Neural cell (in vitro differentiated cells): ENCODE measurements at regions not wholly inside any gene's neighbourhood (a gene's known extent, or its start where the extent isn't known, plus 50 kb on each side); places are given as distances from the start of the nearest gene placed in this dataset.

Experiments
- H2AFZ ChIP-seq: fragments of 200-600, 300-800 bp; sonication (generic), shearing (Covaris generic); 2 replicates; pipeline ENCODE4 v1.6.0; 2014; ENCODE audit warnings: low read depth, mild to moderate bottlenecking, antibody characterized with exemption, low read length, moderate library complexity
- H3F3A ChIP-seq: fragments of 200-600 bp; shearing (Covaris generic); 2 replicates; pipeline ENCODE4 v1.6.1; 2016; ENCODE audit warnings: mild to moderate bottlenecking, moderate library complexity, mixed read lengths, antibody characterized with exemption, low read length; ENCODE audit not compliant: insufficient read depth, poor library complexity, severe bottlenecking
- H3K27ac ChIP-seq: fragments of 200-600, 300-800 bp; sonication (generic), shearing (Covaris generic); 2 replicates; pipeline ENCODE4 v1.5.1; 2014; ENCODE audit warnings: mild to moderate bottlenecking, low read length, moderate library complexity
- H3K27me3 ChIP-seq: fragments of 300-800, 200-600 bp; sonication (generic), shearing (Covaris generic); 2 replicates; pipeline ENCODE4 v1.6.0; 2014; ENCODE audit warnings: mild to moderate bottlenecking, low read depth, low read length, moderate library complexity; ENCODE audit not compliant: insufficient read depth
- H3K36me3 ChIP-seq: fragments of 300-800, 200-600 bp; sonication (generic), shearing (Covaris generic); 2 replicates; pipeline ENCODE4 v1.5.1; 2014; ENCODE audit warnings: mild to moderate bottlenecking, antibody characterized with exemption, low read length, moderate library complexity; ENCODE audit not compliant: insufficient read depth
- H3K4me2 ChIP-seq: fragments of 300-800, 200-600 bp; sonication (generic), shearing (Covaris generic); 2 replicates; pipeline ENCODE4 v1.6.0; 2014; ENCODE audit warnings: mild to moderate bottlenecking, low read length
- H3K4me3 ChIP-seq: fragments of 300-800, 200-600 bp; sonication (generic), shearing (Covaris generic); 2 replicates; pipeline ENCODE4 v1.5.1; 2014; ENCODE audit warnings: mild to moderate bottlenecking, low read length, moderate library complexity
- H3K79me2 ChIP-seq: fragments of 200-600 bp; shearing (Covaris generic); replicated peaks from 2 replicates; pipeline ENCODE4 v1.6.0; 2014; ENCODE audit warnings: mild to moderate bottlenecking, low read length, moderate library complexity; ENCODE audit not compliant: insufficient read depth
- H3K9ac ChIP-seq: fragments of 300-800, 200-600 bp; sonication (generic), shearing (Covaris generic); 2 replicates; pipeline ENCODE4 v1.6.1; 2016; ENCODE audit warnings: mild to moderate bottlenecking, low read length, mixed read lengths
- H3K9me2 ChIP-seq: fragments of 200-600 bp; shearing (Covaris generic); 2 replicates; pipeline ENCODE4 v1.6.1; 2016; ENCODE audit warnings: mild to moderate bottlenecking, low read length, mixed read lengths; ENCODE audit not compliant: insufficient read depth
- H3K9me3 ChIP-seq: fragments of 200-600, 300-800 bp; sonication (generic), shearing (Covaris generic); 2 replicates; pipeline ENCODE4 v1.6.1; 2016; ENCODE audit warnings: mild to moderate bottlenecking, mixed run types, low read length, moderate library complexity, mixed read lengths
- H4K20me1 ChIP-seq: fragments of 200-600 bp; shearing (Covaris generic); 2 replicates; pipeline ENCODE4 v1.6.1; 2016; ENCODE audit warnings: mild to moderate bottlenecking, mixed run types; ENCODE audit not compliant: insufficient read depth
- CTCF ChIP-seq: fragments of 450-650 bp; IDR thresholded peaks from 2 replicates; pipeline ENCODE4 v1.5.1; 2014; ENCODE audit warnings: antibody characterized with exemption, mild to moderate bottlenecking, moderate library complexity; ENCODE audit not compliant: poor library complexity, severe bottlenecking
- EP300 ChIP-seq: fragments of 450-650 bp; conservative IDR thresholded peaks from 2 replicates; pipeline ENCODE4 v1.6.1; 2014; ENCODE audit warnings: antibody characterized with exemption, mild to moderate bottlenecking, moderate library complexity; ENCODE audit not compliant: poor library complexity, severe bottlenecking
- EZH2 ChIP-seq: fragments of 200-600, 300-800 bp; shearing (Covaris generic), sonication (generic); IDR thresholded peaks from 2 replicates; pipeline ENCODE4 v1.6.1; 2014; ENCODE audit warnings: antibody characterized with exemption, low read length, borderline replicate concordance, mild to moderate bottlenecking; ENCODE audit not compliant: insufficient read depth, poor library complexity, severe bottlenecking
- MXI1 ChIP-seq: fragments of 450-650 bp; conservative IDR thresholded peaks from 2 replicates; pipeline ENCODE4 v1.6.1; 2014; ENCODE audit warnings: antibody characterized with exemption, mild to moderate bottlenecking; ENCODE audit not compliant: poor library complexity, severe bottlenecking
- POLR2AphosphoS5 ChIP-seq: IDR thresholded peaks from 2 replicates; pipeline ENCODE4 v1.6.1; 2012
- RAD21 ChIP-seq: fragments of 450-650 bp; conservative IDR thresholded peaks from 2 replicates; pipeline ENCODE4 v1.6.1; 2014; ENCODE audit warnings: antibody characterized with exemption, mild to moderate bottlenecking, moderate library complexity
- REST ChIP-seq: IDR thresholded peaks from 2 replicates; pipeline ENCODE4 v1.6.1; 2012; ENCODE audit warnings: borderline replicate concordance
- SMC3 ChIP-seq: fragments of 450-650 bp; conservative IDR thresholded peaks from 2 replicates; pipeline ENCODE4 v1.6.1; 2014; ENCODE audit warnings: antibody characterized with exemption, mild to moderate bottlenecking, moderate library complexity; ENCODE audit not compliant: poor library complexity
- TAF1 ChIP-seq: IDR thresholded peaks from 2 replicates; pipeline ENCODE4 v1.6.1; 2012; ENCODE audit warnings: low read depth

GRCh38 chr20:9949563-9949962 is 85.2 kb upstream of the ANKEF1 start:
- H3K9me2 ChIP-seq = no peaks in the 10 kb centered on the region
- H3K27ac ChIP-seq = no peak overlapping the region
- no peaks in the 10 kb centered on the region for H3K9me3 ChIP-seq
- H3K4me3 ChIP-seq = no peak overlapping the region
- no peaks in the 10 kb centered on the region for H3F3A ChIP-seq
- H3K4me2 ChIP-seq = no peak overlapping the region
- no peak overlapping the region for H2AFZ ChIP-seq
- H3K9ac ChIP-seq = no peak overlapping the region
- no peaks in the 10 kb centered on the region for H4K20me1 ChIP-seq
- no peaks in the 10 kb centered on the region for H3K79me2 ChIP-seq
- no peaks in the 10 kb centered on the region for H3K27me3 ChIP-seq
- no peaks in the 10 kb centered on the region for H3K36me3 ChIP-seq
- TF ChIP-seq MXI1 = no peak
- no peak for TF ChIP-seq REST
- TF ChIP-seq EP300 = no peak
- no peak for TF ChIP-seq RAD21
- TF ChIP-seq TAF1 = no peak
- no peak for TF ChIP-seq EZH2
- TF ChIP-seq CTCF = no peak
- TF ChIP-seq POLR2AphosphoS5 = no peak
- no peak for TF ChIP-seq SMC3

- H3K4me3 ChIP-seq = no peak overlapping the region
- no peaks in the 10 kb centered on the region for H3K79me2 ChIP-seq
- no peak overlapping the region for H3K4me2 ChIP-seq
- H3K9ac ChIP-seq = no peak overlapping the region
- H4K20me1 ChIP-seq = no peaks in the 10 kb centered on the region
- H3K27me3 ChIP-seq = no peaks in the 10 kb centered on the region
- no peaks in the 10 kb centered on the region for H3K36me3 ChIP-seq
- H3K9me2 ChIP-seq = no peaks in the 10 kb centered on the region
- TF ChIP-seq CTCF = no peak
- TF ChIP-seq TAF1 = no peak
- TF ChIP-seq EZH2 = no peak
- TF ChIP-seq MXI1 = no peak
- no peak for TF ChIP-seq RAD21
- TF ChIP-seq POLR2AphosphoS5 = no peak
- TF ChIP-seq EP300 = no peak
- TF ChIP-seq SMC3 = no peak
- TF ChIP-seq REST = no peak
- no peak overlapping the region for H2AFZ ChIP-seq
- H3F3A ChIP-seq = no peaks in the 10 kb centered on the region
- H3K27ac ChIP-seq = no peak overlapping the region
- no peaks in the 10 kb centered on the region for H3K9me3 ChIP-seq
These were observed 89.4 kb upstream of the ANKEF1 start for GRCh38 chr20:9945408-9945807.
